GM12878 (cell line): ENCODE measurements at regions not wholly inside any gene's neighbourhood (a gene's known extent, or its start where the extent isn't known, plus 50 kb on each side); places are given as distances from the start of the nearest gene placed in this dataset.
"Not testable (repeated sequence)": the region's sequence is repeated elsewhere in the genome, so short reads cannot be mapped to it uniquely, and the experiment has no call there.

Experiments
- ATAC-seq: fragments of 200-7000 bp; cut with Tn5 transposase; 3 replicates; pipeline ENCODE4 v1.9.1; 2020; ENCODE audit warnings: mild to moderate bottlenecking, moderate library complexity
- BruUV-seq: library from RNA; stranded (reverse); fragments of 400-500 nt; replicated peaks from 2 replicates; lab custom pipeline; 2021; lab: Mats Ljungman, UMichigan
- CTCF ChIA-PET: fragments of 300-600 bp; sonication (Branson Sonifier 250); formaldehyde crosslinking; extraction: SDS; loops from one replicate; lab custom pipeline; 2021; ENCODE audit warnings: inconsistent platforms; lab: Yijun Ruan, JAX
- POLR2A ChIA-PET: fragments of 350-600 bp; formaldehyde crosslinking; extraction: SDS; loops from one replicate; lab custom pipeline; 2021; ENCODE audit warnings: inconsistent platforms; lab: Charles Lee
- RAD21 ChIA-PET: fragments of 300-600 bp; sonication (Branson Sonifier 250); formaldehyde crosslinking; loops from one replicate; lab custom pipeline; 2023; ENCODE audit warnings: antibody characterized with exemption; ENCODE audit not compliant: unreplicated experiment; lab: Charles Lee
- SMC1A ChIA-PET: fragments of 300-600 bp; sonication (Branson Sonifier 250); formaldehyde crosslinking; loops from one replicate; lab custom pipeline; 2023; ENCODE audit not compliant: unreplicated experiment, uncharacterized antibody; lab: Charles Lee
- DNase-seq: peaks from one replicate; pipeline ENCODE4 v3.0.0-alpha.2; 2011; ENCODE audit warnings: low read depth, low spot score
- FAIRE-seq: peaks from 3 replicates; lab custom pipeline; 2011; peaks lifted over from hg19 to GRCh38; lab: Jason Lieb, UNC
- H2AFZ ChIP-seq: 2 replicates; pipeline ENCODE4 v1.6.0; 2011; ENCODE audit warnings: low read depth, low read length, control low read depth; ENCODE audit not compliant: control insufficient read depth
- H3K27ac ChIP-seq: 2 replicates; pipeline ENCODE4 v1.5.1; 2011; ENCODE audit warnings: control low read depth; ENCODE audit not compliant: control insufficient read depth, insufficient read depth
- H3K27me3 ChIP-seq, 2 experiments: replicated peaks in 1 of 2; 2 replicates each; pipeline versions ENCODE4 v1.6.0 to v1.6.1; 2011; ENCODE audit warnings: low read length in 1 of 2; ENCODE audit not compliant: control insufficient read depth in 2 of 2, insufficient read depth in 2 of 2
- H3K36me3 ChIP-seq, 2 experiments: 2 replicates each; pipeline ENCODE4 v1.5.1; 2011; ENCODE audit warnings: low read length in 1 of 2; ENCODE audit not compliant: control insufficient read depth in 2 of 2, insufficient read depth in 2 of 2
- H3K4me1 ChIP-seq: 2 replicates; pipeline ENCODE4 v1.6.1; 2011; ENCODE audit warnings: mild to moderate bottlenecking, low read length, moderate library complexity, mixed read lengths; ENCODE audit not compliant: control insufficient read depth, insufficient read depth
- H3K4me2 ChIP-seq: 2 replicates; pipeline ENCODE4 v1.6.0; 2011; ENCODE audit warnings: control low read depth; ENCODE audit not compliant: control insufficient read depth, insufficient read depth
- H3K4me3 ChIP-seq: fragments of 200-600 bp; sonication (generic); 2 replicates; pipeline ENCODE4 v1.5.1; 2016
- H3K79me2 ChIP-seq: 2 replicates; pipeline ENCODE4 v1.6.0; 2011; ENCODE audit warnings: low read length; ENCODE audit not compliant: control insufficient read depth, insufficient read depth
- H3K9ac ChIP-seq: 2 replicates; pipeline ENCODE4 v1.8.0; 2011; ENCODE audit warnings: low read length, control low read depth, mixed read lengths; ENCODE audit not compliant: control insufficient read depth, insufficient read depth
- H3K9me3 ChIP-seq: replicated peaks from 3 replicates; pipeline ENCODE4 v1.5.1; 2011; ENCODE audit warnings: mild to moderate bottlenecking, low read length; ENCODE audit not compliant: control insufficient read depth, insufficient read depth
- H4K20me1 ChIP-seq: 2 replicates; pipeline ENCODE4 v1.6.0; 2011; ENCODE audit not compliant: control insufficient read depth, insufficient read depth
- BHLHE40 ChIP-seq, 2 experiments: fragments of 450-650 bp in 1 of 2; IDR thresholded peaks; 2 replicates each; pipeline ENCODE4 v1.6.1; 2011 to 2017; ENCODE audit warnings: low read depth in 2 of 2, borderline replicate concordance in 1 of 2, improper control_type of control experiment in 1 of 2, low read length in 1 of 2, mild to moderate bottlenecking in 1 of 2
- CBX3 ChIP-seq: fragments of 200-600 bp; sonication (generic); IDR thresholded peaks from 2 replicates; pipeline ENCODE4 v1.6.1; 2016; ENCODE audit warnings: low read depth, borderline replicate concordance
- WGBS: methylation state at CpG from one replicate; pipeline ENCODE4 v1.1.6; 2016; ENCODE audit warnings: low lambda C conversion rate; ENCODE audit not compliant: insufficient replicate concordance, insufficient coverage; ENCODE audit errors: missing lambda C conversion rate; 5-methylcytosine and 5-hydroxymethylcytosine counted together
- in situ Hi-C: fragments of 300-500 bp; cut with MboI; formaldehyde crosslinking; loops from 9 replicates; pipeline ENCODE4 v1.14.3; 2018; ENCODE audit warnings: mixed read lengths
- intact Hi-C: fragments of 100-400 bp; cut with micrococcal nuclease; formaldehyde crosslinking; loops from one replicate; pipeline ENCODE4 v1.14.2; 2022; ENCODE audit not compliant: unreplicated experiment
- TF ChIP-seq, protein P1 (sequence below): IDR thresholded peaks from 2 replicates; pipeline ENCODE4 v1.6.1; 2011; ENCODE audit warnings: borderline replicate concordance, low read depth, mild to moderate bottlenecking, moderate library complexity, mixed read lengths, low read length; ENCODE audit not compliant: insufficient read depth; ENCODE audit errors: extremely low read length
- TF ChIP-seq, protein P2 (sequence below): IDR thresholded peaks from 2 replicates; pipeline ENCODE4 v1.6.1; 2011; ENCODE audit warnings: low read depth, low read length, improper control_type of control experiment, borderline replicate concordance

DNA sequence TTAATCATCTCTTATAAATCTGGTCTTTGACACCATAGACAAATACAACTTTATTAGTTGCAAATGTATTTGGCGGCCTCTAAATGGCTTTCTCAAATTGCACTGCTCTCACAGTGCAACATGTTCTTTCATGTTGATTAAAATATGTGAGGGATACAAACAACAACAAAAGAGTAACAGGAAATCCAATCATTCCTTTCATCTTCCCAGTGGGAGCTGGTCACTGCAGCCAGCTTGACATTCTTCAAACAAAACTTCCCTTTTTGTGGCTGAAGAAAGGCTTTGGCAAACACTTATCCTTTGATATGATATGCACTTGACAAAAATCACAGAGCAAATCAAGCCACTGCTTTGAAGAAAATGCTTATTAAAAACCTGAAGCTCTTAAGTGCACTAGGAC lies 973.6 kb downstream of the EPHA3 start (continued):
- TF ChIP-seq, protein P1, sequence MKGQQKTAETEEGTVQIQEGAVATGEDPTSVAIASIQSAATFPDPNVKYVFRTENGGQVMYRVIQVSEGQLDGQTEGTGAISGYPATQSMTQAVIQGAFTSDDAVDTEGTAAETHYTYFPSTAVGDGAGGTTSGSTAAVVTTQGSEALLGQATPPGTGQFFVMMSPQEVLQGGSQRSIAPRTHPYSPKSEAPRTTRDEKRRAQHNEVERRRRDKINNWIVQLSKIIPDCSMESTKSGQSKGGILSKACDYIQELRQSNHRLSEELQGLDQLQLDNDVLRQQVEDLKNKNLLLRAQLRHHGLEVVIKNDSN = no peak
- TF ChIP-seq BHLHE40 (IDR thresholded peaks at IDR 0.05; ENCODE audit: borderline replicate concordance in 1 of 2, low read depth in 2 of 2, low read length in 1 of 2) = no peak
- TF ChIP-seq, protein P2, sequence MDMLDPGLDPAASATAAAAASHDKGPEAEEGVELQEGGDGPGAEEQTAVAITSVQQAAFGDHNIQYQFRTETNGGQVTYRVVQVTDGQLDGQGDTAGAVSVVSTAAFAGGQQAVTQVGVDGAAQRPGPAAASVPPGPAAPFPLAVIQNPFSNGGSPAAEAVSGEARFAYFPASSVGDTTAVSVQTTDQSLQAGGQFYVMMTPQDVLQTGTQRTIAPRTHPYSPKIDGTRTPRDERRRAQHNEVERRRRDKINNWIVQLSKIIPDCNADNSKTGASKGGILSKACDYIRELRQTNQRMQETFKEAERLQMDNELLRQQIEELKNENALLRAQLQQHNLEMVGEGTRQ = no peak
- TF ChIP-seq CBX3 = no peak

DNA sequence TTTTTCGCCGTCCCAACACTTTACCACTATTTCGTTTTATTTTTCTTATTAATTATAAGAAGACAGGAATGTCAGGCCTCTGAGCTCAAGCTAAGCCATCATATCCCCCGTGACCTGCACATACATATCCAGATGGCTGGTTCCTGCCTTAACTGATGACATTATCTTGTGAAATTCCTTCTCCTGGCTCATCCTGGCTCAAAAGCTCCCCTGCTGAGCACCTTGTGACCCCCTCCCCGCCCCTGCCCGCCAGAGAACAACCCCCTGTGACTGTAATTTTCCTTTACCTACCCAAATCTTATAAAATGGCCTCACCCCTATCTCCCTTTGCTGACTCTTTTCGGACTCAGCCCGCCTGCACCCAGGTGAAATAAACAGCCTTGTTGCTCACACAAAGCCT lies 978.9 kb downstream of the EPHA3 start:
- DNase-seq, H3K4me2 ChIP-seq, H2AFZ ChIP-seq, H3K79me2 ChIP-seq, H3K9me3 ChIP-seq, H3K9ac ChIP-seq, H3K27ac ChIP-seq, H3K27me3 ChIP-seq, FAIRE-seq, CTCF ChIA-PET, H4K20me1 ChIP-seq, H3K4me3 ChIP-seq, ATAC-seq, H3K4me1 ChIP-seq, BruUV-seq, intact Hi-C loops, H3K36me3 ChIP-seq: not testable (repeated sequence)
- 36% methylated on average over 8 of the region's 8 CpGs for WGBS
- POLR2A ChIA-PET = interaction anchor here (0.6 kb wide), 1 partner anchor 770 kb away, joined by 3 read pairs; no protein-coding TSS in a partner anchor
- in situ Hi-C loops = loop anchor here (25.0 kb wide), 1 partner anchor 1874 kb away; no protein-coding TSS in a partner anchor
- SMC1A ChIA-PET = interaction anchor here (1.5 to 8.7 kb wide), 7 partner anchors 10 to 139 kb away, joined by 3 to 105 read pairs (median 5); no protein-coding TSS in a partner anchor
- RAD21 ChIA-PET = interaction anchor here (1.6 kb wide), 1 partner anchor 51 kb away, joined by 4 read pairs; no protein-coding TSS in a partner anchor
